ENCODE measurements at regions not wholly inside any gene's neighbourhood (a gene's known extent, or its start where the extent isn't known, plus 50 kb on each side); places are given as distances from the start of the nearest gene placed in this dataset.
"Not testable (repeated sequence)": the region's sequence is repeated elsewhere in the genome, so short reads cannot be mapped to it uniquely, and the experiment has no call there.

DNA sequence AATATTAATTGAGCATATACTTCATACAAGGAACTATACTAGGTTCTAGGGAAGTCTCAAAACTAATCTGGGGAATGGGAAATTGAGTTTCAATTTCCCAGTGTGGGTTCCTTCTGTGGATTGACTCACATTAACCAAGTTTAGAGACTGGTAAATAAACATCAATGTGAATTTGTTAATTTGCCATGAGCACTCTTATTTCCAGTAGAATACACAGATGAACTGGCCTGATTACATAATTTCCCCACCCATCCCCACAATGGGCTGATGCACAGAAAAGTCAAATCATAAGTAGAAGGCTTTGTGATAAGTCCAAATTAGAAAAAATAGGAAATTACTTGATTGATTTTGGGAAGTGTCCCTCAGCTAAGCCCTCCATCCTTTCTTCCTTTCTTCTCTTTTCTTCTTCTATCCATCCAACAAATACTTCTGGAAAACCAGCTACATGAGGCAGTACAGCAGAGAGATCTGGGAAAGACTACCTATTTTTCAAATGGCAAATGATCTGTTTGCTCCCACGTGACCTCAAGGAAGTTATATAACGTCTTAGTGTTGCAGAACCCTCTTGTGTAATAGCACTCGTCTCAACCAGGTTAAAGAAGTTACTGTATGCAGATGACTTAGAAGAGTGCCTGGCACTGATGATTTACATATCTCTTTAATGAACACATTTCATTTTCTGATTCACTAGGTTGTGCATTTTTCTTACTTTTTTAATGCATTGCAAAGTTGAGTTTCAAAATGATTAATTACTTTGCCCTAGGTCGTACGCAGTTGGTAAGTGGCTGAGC, 312.3 kb downstream of the SV2B start:
- peak; percentile 13 for DNase-seq (ENCODE audit: low read depth)
- no peak overlapping the region for H3K4me3 ChIP-seq (ENCODE audit: low read depth, low read length)
- TF ChIP-seq, protein P1, sequence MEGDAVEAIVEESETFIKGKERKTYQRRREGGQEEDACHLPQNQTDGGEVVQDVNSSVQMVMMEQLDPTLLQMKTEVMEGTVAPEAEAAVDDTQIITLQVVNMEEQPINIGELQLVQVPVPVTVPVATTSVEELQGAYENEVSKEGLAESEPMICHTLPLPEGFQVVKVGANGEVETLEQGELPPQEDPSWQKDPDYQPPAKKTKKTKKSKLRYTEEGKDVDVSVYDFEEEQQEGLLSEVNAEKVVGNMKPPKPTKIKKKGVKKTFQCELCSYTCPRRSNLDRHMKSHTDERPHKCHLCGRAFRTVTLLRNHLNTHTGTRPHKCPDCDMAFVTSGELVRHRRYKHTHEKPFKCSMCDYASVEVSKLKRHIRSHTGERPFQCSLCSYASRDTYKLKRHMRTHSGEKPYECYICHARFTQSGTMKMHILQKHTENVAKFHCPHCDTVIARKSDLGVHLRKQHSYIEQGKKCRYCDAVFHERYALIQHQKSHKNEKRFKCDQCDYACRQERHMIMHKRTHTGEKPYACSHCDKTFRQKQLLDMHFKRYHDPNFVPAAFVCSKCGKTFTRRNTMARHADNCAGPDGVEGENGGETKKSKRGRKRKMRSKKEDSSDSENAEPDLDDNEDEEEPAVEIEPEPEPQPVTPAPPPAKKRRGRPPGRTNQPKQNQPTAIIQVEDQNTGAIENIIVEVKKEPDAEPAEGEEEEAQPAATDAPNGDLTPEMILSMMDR (IDR thresholded peaks at IDR 0.05; ENCODE audit: insufficient read depth, low read length), result no peak

DNA sequence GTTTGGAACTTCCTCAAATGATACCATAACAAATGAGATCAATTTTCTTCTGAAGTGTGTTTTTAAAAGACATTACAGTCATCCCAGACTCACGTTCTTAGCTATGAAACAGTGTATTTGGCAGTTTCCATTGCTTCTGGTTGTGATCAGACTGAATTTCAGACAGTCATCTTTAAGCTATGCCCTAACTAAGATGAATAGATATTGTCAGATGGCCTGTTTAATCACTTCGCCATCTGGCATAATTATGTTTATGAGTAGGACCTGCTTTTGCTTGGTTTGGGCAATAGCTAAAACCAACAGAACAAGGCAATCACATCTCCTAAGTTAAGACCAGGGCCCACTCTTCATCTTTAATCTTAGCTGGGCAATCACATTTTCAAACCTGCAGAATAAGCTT, 313.1 kb downstream of the SV2B start:
- peak; percentile 5 for DNase-seq (ENCODE audit: low read depth)
- no peak overlapping the region for H3K4me3 ChIP-seq (ENCODE audit: low read depth, low read length)
- TF ChIP-seq, protein P1 (IDR thresholded peaks at IDR 0.05; ENCODE audit: insufficient read depth, low read length), result no peak

DNA sequence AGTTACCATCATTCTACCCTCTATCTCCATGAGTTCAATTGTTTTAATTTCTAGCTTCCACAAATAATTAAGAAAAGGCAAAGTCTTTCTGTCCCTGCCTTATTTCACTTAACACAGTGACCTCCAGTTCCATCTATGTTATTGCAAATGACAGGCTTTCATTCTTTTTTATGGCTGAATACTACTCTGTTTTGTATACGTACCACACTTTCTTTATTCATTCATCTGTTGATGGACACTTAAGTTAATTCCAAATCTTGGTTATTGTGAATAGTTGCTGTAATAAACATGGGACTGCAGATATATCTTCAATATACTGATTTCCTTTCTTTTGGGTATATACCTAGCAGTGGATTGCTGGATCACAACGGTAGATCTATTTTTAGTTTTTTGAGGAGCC, 314.1 kb downstream of the SV2B start:
- H3K4me3 ChIP-seq (ENCODE audit: low read depth, low read length), result no peak overlapping the region
- TF ChIP-seq, protein P1 (IDR thresholded peaks at IDR 0.05; ENCODE audit: insufficient read depth, low read length), result no peak
- no peak for DNase-seq (ENCODE audit: low read depth)

DNA sequence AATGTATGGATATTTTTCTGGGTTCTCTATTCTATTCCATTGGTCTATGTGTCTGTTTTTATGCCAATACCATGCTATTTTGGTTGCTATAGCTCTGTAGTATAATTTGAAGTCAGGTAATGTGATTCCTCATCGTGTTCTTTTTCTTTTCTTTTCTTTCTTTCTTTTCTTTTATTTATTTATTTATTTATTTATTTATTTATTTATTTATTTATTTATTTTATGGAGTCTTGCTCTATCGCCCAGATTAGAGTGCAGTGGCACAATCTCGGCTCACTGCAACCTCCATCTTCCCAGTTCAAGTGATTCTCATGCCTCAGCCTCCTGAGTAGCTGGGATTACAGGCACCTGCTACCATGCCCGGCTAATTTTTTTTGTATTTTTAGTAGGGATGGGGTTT, 315.2 kb downstream of the SV2B start:
- DNase-seq (ENCODE audit: low read depth); H3K4me3 ChIP-seq (ENCODE audit: low read depth, low read length): not testable (repeated sequence)

DNA sequence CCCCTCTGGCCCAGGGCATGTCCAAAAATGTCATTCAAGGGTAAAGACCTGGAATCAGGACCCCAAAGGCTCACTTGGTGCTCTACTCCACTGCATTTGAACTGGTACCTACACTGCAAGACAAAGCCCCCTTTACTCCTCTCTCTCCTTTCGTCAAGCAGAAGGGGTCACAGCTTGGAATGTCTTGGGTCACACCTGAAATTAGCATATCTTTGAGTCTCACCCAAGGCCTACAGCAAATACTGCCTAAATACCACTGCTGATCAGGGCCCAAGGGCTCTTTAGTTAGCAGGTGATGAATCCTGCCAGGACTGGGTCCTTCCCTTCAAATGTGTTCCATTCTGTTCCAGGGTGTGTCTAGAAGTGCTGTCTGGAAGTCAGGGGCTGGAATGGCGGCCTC, 320.6 kb downstream of the SV2B start:
- TF ChIP-seq, protein P1 (IDR thresholded peaks at IDR 0.05; ENCODE audit: insufficient read depth, low read length), result no peak
- H3K4me3 ChIP-seq (ENCODE audit: low read depth, low read length), result no peak overlapping the region
- DNase-seq (ENCODE audit: low read depth), result no peak

DNA sequence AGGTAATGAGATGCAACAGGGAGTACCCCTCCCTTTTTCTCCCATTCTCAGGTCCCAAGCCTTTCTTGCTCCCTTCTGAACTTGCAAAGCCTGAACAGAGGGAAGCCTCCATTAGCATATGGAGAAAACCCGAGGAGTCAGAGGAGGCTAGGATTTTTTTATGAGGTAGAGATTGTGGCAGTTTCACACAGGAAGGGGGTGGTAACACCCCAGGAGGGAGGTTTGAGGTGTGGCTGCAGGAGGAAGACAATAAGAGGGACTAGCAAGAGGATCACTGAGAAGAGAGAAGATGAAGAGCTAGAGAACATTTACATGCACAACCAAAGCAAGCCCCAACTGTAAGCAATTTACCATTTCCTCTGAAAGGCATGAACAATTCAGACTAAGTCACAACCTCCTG, 322.7 kb downstream of the SV2B start:
- H3K4me3 ChIP-seq (ENCODE audit: low read depth, low read length), result no peak overlapping the region
- TF ChIP-seq, protein P1 (IDR thresholded peaks at IDR 0.05; ENCODE audit: insufficient read depth, low read length), result no peak
- DNase-seq (ENCODE audit: low read depth), result no peak

DNA sequence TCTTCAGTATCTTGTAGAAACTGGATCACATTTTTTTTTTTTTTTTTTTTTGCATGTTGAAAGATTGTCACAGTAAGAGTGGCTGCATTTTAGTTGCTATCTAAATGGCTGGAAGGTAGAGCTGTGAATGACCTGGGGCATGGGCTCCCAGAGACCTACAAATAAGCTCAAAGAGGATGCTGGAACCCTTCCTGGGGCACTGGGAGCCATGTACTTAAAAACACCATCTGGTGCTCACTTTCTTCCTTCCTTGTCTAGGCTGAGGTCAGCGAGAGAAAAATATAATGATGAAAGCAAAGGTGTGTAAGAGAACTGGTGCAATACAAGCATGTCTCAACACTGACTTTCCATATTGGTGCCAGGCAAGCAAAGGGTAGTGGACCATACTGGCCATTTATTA, 323.9 kb downstream of the SV2B start:
- no peak overlapping the region for H3K4me3 ChIP-seq (ENCODE audit: low read depth, low read length)
- TF ChIP-seq, protein P1 (IDR thresholded peaks at IDR 0.05; ENCODE audit: insufficient read depth, low read length), result no peak
- DNase-seq (ENCODE audit: low read depth), result no peak
